ENCODE measurements at regions not wholly inside any gene's neighbourhood (a gene's known extent, or its start where the extent isn't known, plus 50 kb on each side); places are given as distances from the start of the nearest gene placed in this dataset.
"Not testable (repeated sequence)": the region's sequence is repeated elsewhere in the genome, so short reads cannot be mapped to it uniquely, and the experiment has no call there.

DNA sequence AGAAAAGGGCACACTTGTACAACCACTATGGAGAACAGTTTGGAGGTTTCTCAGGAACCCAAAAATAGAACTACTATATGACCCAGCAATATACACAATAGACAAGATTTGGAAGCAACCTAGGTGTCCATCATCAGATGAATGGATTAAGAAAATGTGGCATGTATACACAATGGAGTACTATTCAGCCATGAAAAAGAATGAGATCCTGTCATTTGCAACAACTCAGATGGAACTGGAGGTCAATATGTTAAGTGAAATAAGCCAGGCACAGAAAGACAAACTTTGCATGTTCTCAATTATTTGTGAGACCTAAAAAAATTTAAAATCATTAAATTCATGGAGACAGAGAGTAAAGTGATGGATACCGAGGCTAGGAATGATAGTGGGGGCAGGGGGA, 118.8 kb downstream of the ZNF467 start:
- H3K4me3 ChIP-seq (replicated peaks in 1 of 3; ENCODE audit: low read depth in 2 of 3, low read length in 3 of 3) = no peak overlapping the region
- Mint-ChIP-seq H3K9me3 (peaks cover 9 to 31% (median 26%) of the 10 kb centered on the region in 7 donors), H3K4me3 (no peak overlapping the region), H3K27ac (no peak overlapping the region), H3K36me3 (no peaks in the 10 kb centered on the region), H3K4me1 (no peaks in the 10 kb centered on the region), H3K27me3 (ENCODE audit: low read depth in 3 of 3) (peaks cover 10 to 27% (median 10%) of the 10 kb centered on the region in 3 donors)
- peaks cover 0 to 4% of the 10 kb centered on the region in 2 donors for H3K27me3 ChIP-seq (ENCODE audit: control insufficient read depth in 2 of 2, insufficient read depth in 2 of 2, low read length in 2 of 2)
- intact Hi-C loops (cut with micrococcal nuclease) = no loop called here
- DNase-seq = no peak
- H2AFZ ChIP-seq (ENCODE audit: insufficient read depth, low read depth, low read length, poor library complexity, severe bottlenecking) = no peak overlapping the region
- no peaks in the 10 kb centered on the region for H4K20me1 ChIP-seq (ENCODE audit: insufficient read depth, low read length)
- TF ChIP-seq, protein P1, sequence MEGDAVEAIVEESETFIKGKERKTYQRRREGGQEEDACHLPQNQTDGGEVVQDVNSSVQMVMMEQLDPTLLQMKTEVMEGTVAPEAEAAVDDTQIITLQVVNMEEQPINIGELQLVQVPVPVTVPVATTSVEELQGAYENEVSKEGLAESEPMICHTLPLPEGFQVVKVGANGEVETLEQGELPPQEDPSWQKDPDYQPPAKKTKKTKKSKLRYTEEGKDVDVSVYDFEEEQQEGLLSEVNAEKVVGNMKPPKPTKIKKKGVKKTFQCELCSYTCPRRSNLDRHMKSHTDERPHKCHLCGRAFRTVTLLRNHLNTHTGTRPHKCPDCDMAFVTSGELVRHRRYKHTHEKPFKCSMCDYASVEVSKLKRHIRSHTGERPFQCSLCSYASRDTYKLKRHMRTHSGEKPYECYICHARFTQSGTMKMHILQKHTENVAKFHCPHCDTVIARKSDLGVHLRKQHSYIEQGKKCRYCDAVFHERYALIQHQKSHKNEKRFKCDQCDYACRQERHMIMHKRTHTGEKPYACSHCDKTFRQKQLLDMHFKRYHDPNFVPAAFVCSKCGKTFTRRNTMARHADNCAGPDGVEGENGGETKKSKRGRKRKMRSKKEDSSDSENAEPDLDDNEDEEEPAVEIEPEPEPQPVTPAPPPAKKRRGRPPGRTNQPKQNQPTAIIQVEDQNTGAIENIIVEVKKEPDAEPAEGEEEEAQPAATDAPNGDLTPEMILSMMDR (IDR thresholded peaks at IDR 0.05) = no peak
- H3K79me2 ChIP-seq (ENCODE audit: insufficient read depth, low read length) = no peaks in the 10 kb centered on the region
- H3K27ac ChIP-seq (ENCODE audit: low read depth in 1 of 2, low read length in 2 of 2) = no peak overlapping the region
- H3K9me3 ChIP-seq (replicated peaks in 1 of 2; ENCODE audit: control insufficient read depth in 1 of 2, insufficient read depth in 1 of 2, low read length in 2 of 2) = peaks cover 9 to 11% of the 10 kb centered on the region in 2 donors
- no peak overlapping the region for H3K9ac ChIP-seq (ENCODE audit: insufficient read depth, low read length, poor library complexity, severe bottlenecking)
- WGBS (ENCODE audit: insufficient coverage) = 0% methylated on average over 1 of the region's 1 CpG
- H3K4me1 ChIP-seq (ENCODE audit: control insufficient read depth in 1 of 2, insufficient read depth in 2 of 2, low read length in 2 of 2) = no peaks in the 10 kb centered on the region
- H3K36me3 ChIP-seq (replicated peaks in 1 of 2; ENCODE audit: control insufficient read depth in 1 of 2, insufficient read depth in 2 of 2, low read length in 2 of 2) = no peaks in the 10 kb centered on the region
- H3K4me2 ChIP-seq (replicated peaks; ENCODE audit: extremely low read depth, low read length, poor library complexity, severe bottlenecking) = no peak overlapping the region

DNA sequence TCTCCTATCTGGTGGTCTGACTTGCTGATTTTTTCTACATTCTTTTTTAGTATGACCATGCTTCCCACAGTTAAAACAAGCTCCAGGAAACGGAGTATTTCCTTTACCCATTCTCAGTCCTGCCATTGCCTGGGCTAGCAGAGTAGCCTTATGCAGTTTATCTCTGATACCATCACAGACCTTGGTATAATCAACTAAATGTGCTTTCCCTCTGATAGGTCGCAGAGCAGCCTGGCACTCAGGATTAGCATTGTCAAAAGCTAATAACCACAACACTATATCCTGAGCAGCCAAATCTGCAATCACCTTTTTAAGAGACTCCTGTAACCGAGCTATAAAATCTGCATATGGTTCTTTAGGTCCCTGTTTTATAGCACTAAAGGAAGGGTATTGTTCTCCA, 123.2 kb downstream of the ZNF467 start:
- H3K27me3 Mint-ChIP-seq (ENCODE audit: low read depth in 3 of 3) = peaks cover 7 to 25% (median 13%) of the 10 kb centered on the region in 3 donors
- not testable (repeated sequence) for H3K4me1 ChIP-seq (ENCODE audit: control insufficient read depth in 1 of 2, insufficient read depth in 2 of 2, low read length in 2 of 2)

More for the DNA sequence above, 123.2 kb downstream of the ZNF467 start:
- H3K9me3 Mint-ChIP-seq = peaks cover 9 to 29% (median 26%) of the 10 kb centered on the region in 7 donors
- intact Hi-C loops (cut with micrococcal nuclease); H3K36me3 Mint-ChIP-seq; H3K4me2 ChIP-seq (replicated peaks; ENCODE audit: extremely low read depth, low read length, poor library complexity, severe bottlenecking); H3K36me3 ChIP-seq (replicated peaks in 1 of 2; ENCODE audit: control insufficient read depth in 1 of 2, insufficient read depth in 2 of 2, low read length in 2 of 2); DNase-seq; H3K27ac ChIP-seq (ENCODE audit: low read depth in 1 of 2, low read length in 2 of 2); H3K27me3 ChIP-seq (ENCODE audit: control insufficient read depth in 2 of 2, insufficient read depth in 2 of 2, low read length in 2 of 2); H3K9ac ChIP-seq (ENCODE audit: insufficient read depth, low read length, poor library complexity, severe bottlenecking); H3K27ac Mint-ChIP-seq; H3K4me3 Mint-ChIP-seq; H3K4me1 Mint-ChIP-seq; H3K79me2 ChIP-seq (ENCODE audit: insufficient read depth, low read length); H4K20me1 ChIP-seq (ENCODE audit: insufficient read depth, low read length); H2AFZ ChIP-seq (ENCODE audit: insufficient read depth, low read depth, low read length, poor library complexity, severe bottlenecking); H3K4me3 ChIP-seq (replicated peaks in 1 of 3; ENCODE audit: low read depth in 2 of 3, low read length in 3 of 3): not testable (repeated sequence)
- WGBS (ENCODE audit: insufficient coverage) = 0% methylated on average over 1 of the region's 3 CpGs
- H3K9me3 ChIP-seq (replicated peaks in 1 of 2; ENCODE audit: control insufficient read depth in 1 of 2, insufficient read depth in 1 of 2, low read length in 2 of 2) = peaks cover 9 to 11% of the 10 kb centered on the region in 2 donors

Measured in CD14-positive monocyte (primary cell).